ENCODE measurements at regions not wholly inside any gene's neighbourhood (a gene's known extent, or its start where the extent isn't known, plus 50 kb on each side); places are given as distances from the start of the nearest gene placed in this dataset.

DNA sequence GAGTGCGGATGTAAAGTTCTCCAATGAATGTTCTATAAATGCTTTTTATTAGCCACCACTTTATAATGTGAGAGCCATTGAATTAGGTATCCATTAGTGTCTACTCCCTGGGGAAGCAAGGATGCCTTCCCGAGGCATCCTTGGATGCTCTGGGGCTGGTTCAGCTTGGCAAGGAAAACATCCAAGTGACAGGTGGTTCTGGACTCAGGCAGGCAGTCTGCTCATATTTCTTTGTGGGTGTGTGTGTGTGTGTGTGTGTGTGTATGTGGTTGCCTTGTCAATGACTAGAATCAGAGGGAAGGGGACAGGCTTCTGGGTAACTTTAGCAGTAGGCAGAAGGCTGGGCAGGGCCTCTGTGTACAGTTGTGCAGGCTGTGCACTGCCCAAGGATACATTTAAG, 149.2 kb downstream of the TSN start:
- TF ChIP-seq, protein P1, sequence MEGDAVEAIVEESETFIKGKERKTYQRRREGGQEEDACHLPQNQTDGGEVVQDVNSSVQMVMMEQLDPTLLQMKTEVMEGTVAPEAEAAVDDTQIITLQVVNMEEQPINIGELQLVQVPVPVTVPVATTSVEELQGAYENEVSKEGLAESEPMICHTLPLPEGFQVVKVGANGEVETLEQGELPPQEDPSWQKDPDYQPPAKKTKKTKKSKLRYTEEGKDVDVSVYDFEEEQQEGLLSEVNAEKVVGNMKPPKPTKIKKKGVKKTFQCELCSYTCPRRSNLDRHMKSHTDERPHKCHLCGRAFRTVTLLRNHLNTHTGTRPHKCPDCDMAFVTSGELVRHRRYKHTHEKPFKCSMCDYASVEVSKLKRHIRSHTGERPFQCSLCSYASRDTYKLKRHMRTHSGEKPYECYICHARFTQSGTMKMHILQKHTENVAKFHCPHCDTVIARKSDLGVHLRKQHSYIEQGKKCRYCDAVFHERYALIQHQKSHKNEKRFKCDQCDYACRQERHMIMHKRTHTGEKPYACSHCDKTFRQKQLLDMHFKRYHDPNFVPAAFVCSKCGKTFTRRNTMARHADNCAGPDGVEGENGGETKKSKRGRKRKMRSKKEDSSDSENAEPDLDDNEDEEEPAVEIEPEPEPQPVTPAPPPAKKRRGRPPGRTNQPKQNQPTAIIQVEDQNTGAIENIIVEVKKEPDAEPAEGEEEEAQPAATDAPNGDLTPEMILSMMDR (IDR thresholded peaks at IDR 0.05; ENCODE audit: control extremely low read depth, extremely low read depth), result no peak
- ATAC-seq (ENCODE audit: insufficient read depth, low FRiP score) (no peak), DNase-seq (no peak)
- 90 to 98% methylated on average over 2 of the region's 2 CpGs for WGBS, 2 donors
- Histone ChIP-seq H3K4me3 (no peak overlapping the region), H3K36me3 (ENCODE audit: control insufficient read depth in 4 of 4, insufficient read depth in 4 of 4, low read length in 4 of 4) (no peaks in the 10 kb centered on the region), H3K9ac (ENCODE audit: insufficient read depth in 1 of 2, low read length in 2 of 2) (no peak overlapping the region), H3K4me1 (ENCODE audit: control insufficient read depth in 5 of 5, insufficient read depth in 5 of 5, low read length in 5 of 5) (no peaks in the 10 kb centered on the region), H3K9me3 (ENCODE audit: control insufficient read depth in 4 of 4, insufficient read depth in 3 of 4, low read length in 3 of 4) (peaks cover 0 to 4% (median 0%) of the 10 kb centered on the region in 4 donors), H3K27ac (ENCODE audit: low read depth in 1 of 2, low read length in 1 of 2) (no peak overlapping the region), H3K27me3 (ENCODE audit: control insufficient read depth in 3 of 3, insufficient read depth in 3 of 3, low read length in 2 of 3) (no peaks in the 10 kb centered on the region)

DNA sequence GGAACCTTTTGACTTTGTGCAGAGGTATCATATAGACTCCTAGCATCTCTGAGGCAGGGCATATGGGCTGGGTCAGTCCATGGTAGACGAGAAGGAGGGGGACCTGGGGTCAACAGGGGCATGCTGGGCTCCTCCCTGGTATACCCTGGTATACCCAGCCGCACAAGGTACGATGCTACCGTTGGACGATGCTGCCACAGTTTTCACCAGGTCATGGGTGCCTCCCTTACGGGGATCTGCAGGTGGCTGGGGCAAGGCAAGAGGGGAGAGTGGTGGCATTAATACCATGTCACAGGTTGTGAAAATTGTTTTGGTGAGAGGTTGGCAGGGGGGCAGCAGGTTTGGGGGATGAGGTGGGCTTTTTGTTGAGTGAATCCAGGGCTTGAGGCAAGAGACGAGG, 149.8 kb downstream of the TSN start:
- 91 to 96% methylated on average over 7 of the region's 7 CpGs for WGBS, 2 donors
- Histone ChIP-seq H3K9ac (ENCODE audit: insufficient read depth in 1 of 2, low read length in 2 of 2) (no peak overlapping the region), H3K27ac (ENCODE audit: low read depth in 1 of 2, low read length in 1 of 2) (no peak overlapping the region), H3K4me1 (ENCODE audit: control insufficient read depth in 5 of 5, insufficient read depth in 5 of 5, low read length in 5 of 5) (no peaks in the 10 kb centered on the region), H3K36me3 (ENCODE audit: control insufficient read depth in 4 of 4, insufficient read depth in 4 of 4, low read length in 4 of 4) (no peaks in the 10 kb centered on the region), H3K4me3 (no peak overlapping the region), H3K27me3 (ENCODE audit: control insufficient read depth in 3 of 3, insufficient read depth in 3 of 3, low read length in 2 of 3) (no peaks in the 10 kb centered on the region), H3K9me3 (ENCODE audit: control insufficient read depth in 4 of 4, insufficient read depth in 3 of 4, low read length in 3 of 4) (peaks cover 0 to 4% (median 0%) of the 10 kb centered on the region in 4 donors)
- no peak for DNase-seq
- ATAC-seq (ENCODE audit: insufficient read depth, low FRiP score), result no peak
- TF ChIP-seq, protein P1 (IDR thresholded peaks at IDR 0.05; ENCODE audit: control extremely low read depth, extremely low read depth), result no peak

DNA sequence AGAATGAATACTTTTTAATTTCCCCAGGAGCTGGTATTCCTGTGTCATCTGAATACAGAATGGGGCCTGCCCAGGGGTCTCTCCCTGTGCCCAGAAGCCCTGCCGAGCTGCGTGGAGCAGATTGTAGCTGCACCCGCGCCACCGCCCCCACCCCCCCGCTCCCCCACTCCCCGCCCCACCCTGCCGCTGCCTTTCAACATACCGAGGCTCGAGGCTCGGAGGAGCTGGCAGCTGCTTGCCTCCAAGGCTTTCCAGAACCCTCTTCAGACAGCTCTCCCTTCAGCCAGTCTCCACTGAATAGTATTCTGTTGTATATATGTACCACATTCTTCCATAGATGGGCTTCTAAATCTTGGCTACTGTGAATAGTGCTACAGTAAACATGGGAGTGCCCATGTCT, 150.7 kb downstream of the TSN start:
- no peaks in the 10 kb centered on the region for H3K36me3 ChIP-seq (ENCODE audit: control insufficient read depth in 4 of 4, insufficient read depth in 4 of 4, low read length in 4 of 4)
- H3K4me3 ChIP-seq, result no peak overlapping the region
- H3K9ac ChIP-seq (ENCODE audit: insufficient read depth in 1 of 2, low read length in 2 of 2), result no peak overlapping the region
- WGBS, 2 donors, result 86 to 93% methylated on average over 11 of the region's 11 CpGs
- ATAC-seq (ENCODE audit: insufficient read depth, low FRiP score), result no peak
- no peaks in the 10 kb centered on the region for H3K27me3 ChIP-seq (ENCODE audit: control insufficient read depth in 3 of 3, insufficient read depth in 3 of 3, low read length in 2 of 3)
- H3K9me3 ChIP-seq (ENCODE audit: control insufficient read depth in 4 of 4, insufficient read depth in 3 of 4, low read length in 3 of 4), result peaks cover 0 to 4% (median 0%) of the 10 kb centered on the region in 4 donors
- DNase-seq, result no peak
- H3K4me1 ChIP-seq (ENCODE audit: control insufficient read depth in 5 of 5, insufficient read depth in 5 of 5, low read length in 5 of 5), result no peaks in the 10 kb centered on the region
- TF ChIP-seq, protein P1 (IDR thresholded peaks at IDR 0.05; ENCODE audit: control extremely low read depth, extremely low read depth), result no peak
- H3K27ac ChIP-seq (ENCODE audit: low read depth in 1 of 2, low read length in 1 of 2), result no peak overlapping the region

DNA sequence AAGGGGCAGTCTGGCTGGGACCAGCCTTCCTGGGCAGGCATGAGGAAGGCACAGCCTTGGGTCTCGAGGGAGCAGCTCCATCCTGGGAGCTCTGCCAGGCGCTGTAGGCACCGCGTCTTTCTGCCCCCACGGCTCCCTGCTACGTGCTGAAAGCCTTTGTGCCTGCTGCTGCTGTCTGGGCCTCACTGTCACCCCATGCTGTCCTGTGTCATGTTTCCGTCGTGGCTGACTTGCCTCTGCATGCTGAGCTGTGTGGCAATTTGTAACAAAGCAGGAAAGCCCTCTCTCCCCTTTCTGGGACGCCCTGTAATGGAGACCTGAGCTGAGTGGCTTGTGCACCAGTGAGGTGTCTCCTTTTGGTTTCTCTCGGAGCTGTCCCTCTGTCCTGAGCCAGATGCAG, 152.5 kb downstream of the TSN start:
- no peaks in the 10 kb centered on the region for H3K4me1 ChIP-seq (ENCODE audit: control insufficient read depth in 5 of 5, insufficient read depth in 5 of 5, low read length in 5 of 5)
- H3K36me3 ChIP-seq (ENCODE audit: control insufficient read depth in 4 of 4, insufficient read depth in 4 of 4, low read length in 4 of 4), result no peaks in the 10 kb centered on the region
- TF ChIP-seq, protein P1 (IDR thresholded peaks at IDR 0.05; ENCODE audit: control extremely low read depth, extremely low read depth), result no peak
- DNase-seq (peak in 1 of 3 donors; percentile 8), ATAC-seq (ENCODE audit: insufficient read depth, low FRiP score) (no peak)
- H3K27me3 ChIP-seq (ENCODE audit: control insufficient read depth in 3 of 3, insufficient read depth in 3 of 3, low read length in 2 of 3), result no peaks in the 10 kb centered on the region
- peaks cover 0 to 4% (median 0%) of the 10 kb centered on the region in 4 donors for H3K9me3 ChIP-seq (ENCODE audit: control insufficient read depth in 4 of 4, insufficient read depth in 3 of 4, low read length in 3 of 4)
- no peak overlapping the region for H3K4me3 ChIP-seq
- WGBS, 2 donors, result 52 to 63% methylated on average over 10 of the region's 10 CpGs
- no peak overlapping the region for H3K9ac ChIP-seq (ENCODE audit: insufficient read depth in 1 of 2, low read length in 2 of 2)
- no peak overlapping the region for H3K27ac ChIP-seq (ENCODE audit: low read depth in 1 of 2, low read length in 1 of 2)
